ENCODE measurements at regions not wholly inside any gene's neighbourhood (a gene's known extent, or its start where the extent isn't known, plus 50 kb on each side); places are given as distances from the start of the nearest gene placed in this dataset.
"Not testable (repeated sequence)": the region's sequence is repeated elsewhere in the genome, so short reads cannot be mapped to it uniquely, and the experiment has no call there.

- no peak for DNase-seq (ENCODE audit: low read depth)
- no peak overlapping the region for H3K4me3 ChIP-seq (ENCODE audit: low read depth, low read length)
- TF ChIP-seq CTCF (conservative IDR thresholded peaks at IDR 0.05; ENCODE audit: low read depth, low read length): no peak
Observed at GRCh38 chr13:63288576-63288975, 1872.9 kb upstream of the PCDH20 start.

DNA sequence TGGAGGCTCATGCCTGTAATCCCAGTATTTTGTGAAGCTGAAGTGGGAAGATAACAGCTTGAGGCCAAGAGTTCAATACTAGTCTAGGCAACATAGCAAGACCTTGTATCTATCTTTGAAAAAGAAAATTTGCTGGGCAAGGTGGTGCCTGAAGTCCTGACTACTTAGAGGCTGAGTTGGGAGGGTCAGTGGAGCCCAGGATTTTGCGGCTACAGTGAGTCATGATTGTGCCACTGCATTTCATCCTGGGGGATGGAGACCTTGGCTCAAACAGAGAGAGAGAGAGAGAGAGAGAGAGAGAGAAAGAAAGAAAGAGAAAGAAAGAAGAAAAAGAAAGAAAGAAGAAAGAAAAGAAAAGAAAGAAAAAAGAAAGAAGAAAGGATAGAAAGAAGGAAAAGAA, 1872.3 kb upstream of the PCDH20 start:
- no peak for TF ChIP-seq CTCF (conservative IDR thresholded peaks at IDR 0.05; ENCODE audit: low read depth, low read length)
- no peak overlapping the region for H3K4me3 ChIP-seq (ENCODE audit: low read depth, low read length)
- no peak for DNase-seq (ENCODE audit: low read depth)

GRCh38 chr13:63285426-63285825, 1869.8 kb upstream of the PCDH20 start:
- no peak overlapping the region for H3K4me3 ChIP-seq (ENCODE audit: low read depth, low read length)
- DNase-seq (ENCODE audit: low read depth): no peak
- TF ChIP-seq CTCF (conservative IDR thresholded peaks at IDR 0.05; ENCODE audit: low read depth, low read length): no peak

GRCh38 chr13:63279136-63279535, 1863.5 kb upstream of the PCDH20 start:
- H3K4me3 ChIP-seq (ENCODE audit: low read depth, low read length): no peak overlapping the region
- TF ChIP-seq CTCF (conservative IDR thresholded peaks at IDR 0.05; ENCODE audit: low read depth, low read length): no peak
- no peak for DNase-seq (ENCODE audit: low read depth)

GRCh38 chr13:63274772-63275171, 1859.1 kb upstream of the PCDH20 start:
- TF ChIP-seq CTCF (conservative IDR thresholded peaks at IDR 0.05; ENCODE audit: low read depth, low read length): no peak
- no peak overlapping the region for H3K4me3 ChIP-seq (ENCODE audit: low read depth, low read length)

DNA sequence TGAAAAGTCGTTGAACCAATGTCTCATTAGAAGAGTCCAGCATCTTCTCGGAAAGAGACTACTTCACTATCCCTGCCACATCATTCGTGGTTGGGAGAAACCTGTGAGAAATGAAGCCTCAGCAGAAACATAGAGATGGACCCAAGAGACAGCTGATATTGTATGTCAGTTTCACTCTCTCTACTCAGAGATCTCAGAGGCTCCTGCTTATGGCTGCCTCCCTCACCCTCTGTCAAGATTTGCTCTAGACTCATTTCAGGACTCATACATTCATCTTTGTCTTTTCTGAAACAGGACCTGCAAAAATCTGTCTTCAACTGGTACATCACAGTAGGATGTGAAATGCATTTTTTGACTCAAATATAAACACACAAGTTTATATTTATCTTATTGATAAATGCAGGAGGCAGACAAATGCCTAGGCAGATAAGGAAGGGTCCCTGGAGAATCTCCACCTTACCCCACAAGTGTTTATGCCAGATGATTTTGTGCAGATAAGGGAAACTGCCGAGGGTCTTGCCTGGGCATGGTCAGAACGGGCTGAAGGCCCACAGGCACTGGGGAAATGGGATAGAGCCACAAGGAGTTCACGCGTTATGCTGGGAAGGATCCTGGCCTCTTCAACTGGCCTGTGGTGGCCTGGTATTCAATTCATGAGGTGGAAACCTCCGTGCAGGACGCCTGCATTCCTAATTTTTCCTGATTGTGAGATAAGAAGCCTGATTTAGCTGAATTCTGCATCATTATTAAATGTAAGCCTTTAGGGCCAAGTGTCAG, 1834.0 kb upstream of the PCDH20 start:
- no peak for TF ChIP-seq CTCF (conservative IDR thresholded peaks at IDR 0.05; ENCODE audit: low read depth, low read length)
- no peak for DNase-seq (ENCODE audit: low read depth)
- H3K4me3 ChIP-seq (ENCODE audit: low read depth, low read length): no peak overlapping the region

More at GRCh38 chr13:63274772-63275171, 1859.1 kb upstream of the PCDH20 start:
- DNase-seq (ENCODE audit: low read depth): no peak

- H3K4me3 ChIP-seq (ENCODE audit: low read depth, low read length); DNase-seq (ENCODE audit: low read depth): not testable (repeated sequence)
Observed at GRCh38 chr13:63236667-63237396, 1821.2 kb upstream of the PCDH20 start.

GRCh38 chr13:63218596-63218995, 1802.9 kb upstream of the PCDH20 start:
- DNase-seq (ENCODE audit: low read depth): not testable (repeated sequence)

More at GRCh38 chr13:63218596-63218995, 1802.9 kb upstream of the PCDH20 start:
- not testable (repeated sequence) for H3K4me3 ChIP-seq (ENCODE audit: low read depth, low read length)
